RWPE2 (cell line): ENCODE measurements at regions not wholly inside any gene's neighbourhood (a gene's known extent, or its start where the extent isn't known, plus 50 kb on each side); places are given as distances from the start of the nearest gene placed in this dataset.

ENCODE experiments used
- ATAC-seq: fragments of 200-7000 bp; cut with Tn5 transposase; 3 replicates; pipeline ENCODE4 v1.9.1; 2021; ENCODE audit warnings: low read depth
- DNase-seq: peaks from one replicate; pipeline ENCODE4 v3.0.0-alpha.2; 2020; ENCODE audit warnings: low spot score
- H3K27ac ChIP-seq: fragments of 450-650 bp; 2 replicates; pipeline ENCODE4 v1.5.1; 2017; ENCODE audit warnings: mild to moderate bottlenecking; ENCODE audit not compliant: poor library complexity, severe bottlenecking
- H3K27me3 ChIP-seq: fragments of 250-450 bp; sonication (Bioruptor Pico); 2 replicates; pipeline ENCODE4 v1.5.1; 2021; ENCODE audit warnings: mild to moderate bottlenecking, moderate library complexity; ENCODE audit not compliant: insufficient read depth, poor library complexity, severe bottlenecking
- H3K36me3 ChIP-seq: fragments of 250-450 bp; sonication (Bioruptor Pico); 2 replicates; pipeline ENCODE4 v1.5.1; 2020; ENCODE audit warnings: low read depth, mild to moderate bottlenecking, moderate library complexity
- H3K4me1 ChIP-seq: fragments of 250-450 bp; sonication (Bioruptor Pico); 2 replicates; pipeline ENCODE4 v1.5.1; 2021; ENCODE audit warnings: mild to moderate bottlenecking, moderate library complexity; ENCODE audit not compliant: insufficient read depth, poor library complexity, severe bottlenecking
- H3K4me3 ChIP-seq: fragments of 250-450 bp; sonication (Bioruptor Pico); 2 replicates; pipeline ENCODE4 v1.5.1; 2021; ENCODE audit warnings: mild to moderate bottlenecking, moderate library complexity; ENCODE audit not compliant: severe bottlenecking
- H3K9me3 ChIP-seq: fragments of 250-450 bp; sonication (Bioruptor Pico); 2 replicates; pipeline ENCODE4 v1.5.1; 2021; ENCODE audit warnings: mild to moderate bottlenecking, moderate library complexity; ENCODE audit not compliant: severe bottlenecking
- TF ChIP-seq, protein P1 (sequence below): fragments of 450-650 bp; IDR thresholded peaks from one replicate; pipeline ENCODE4 v1.5.1; 2017; ENCODE audit warnings: mild to moderate bottlenecking, moderate library complexity; ENCODE audit not compliant: poor library complexity, severe bottlenecking

DNA sequence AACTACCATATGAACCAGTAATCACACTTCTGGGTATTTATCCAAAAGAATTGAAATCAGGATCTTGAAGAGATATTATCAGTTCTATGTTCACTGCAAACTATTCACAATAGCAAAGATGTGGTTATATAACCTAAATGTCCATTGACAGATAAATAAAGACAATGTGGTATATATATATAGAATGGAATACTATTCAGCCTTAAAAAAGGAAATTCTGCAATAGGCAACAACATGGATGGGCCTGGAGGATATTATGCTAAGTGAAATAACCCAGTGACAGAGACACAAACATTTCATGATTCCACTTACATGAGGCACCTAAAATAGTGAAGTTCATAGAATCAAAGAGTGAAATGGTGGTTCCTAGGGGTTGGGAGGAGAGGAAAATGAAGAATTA is 90.6 kb upstream of the CDK1 start:
- H3K9me3 ChIP-seq = peaks cover 2% of the 10 kb centered on the region
- H3K27ac ChIP-seq = no peak overlapping the region
- no peaks in the 10 kb centered on the region for H3K27me3 ChIP-seq
- no peaks in the 10 kb centered on the region for H3K36me3 ChIP-seq
- H3K4me1 ChIP-seq = no peaks in the 10 kb centered on the region
- TF ChIP-seq, protein P1, sequence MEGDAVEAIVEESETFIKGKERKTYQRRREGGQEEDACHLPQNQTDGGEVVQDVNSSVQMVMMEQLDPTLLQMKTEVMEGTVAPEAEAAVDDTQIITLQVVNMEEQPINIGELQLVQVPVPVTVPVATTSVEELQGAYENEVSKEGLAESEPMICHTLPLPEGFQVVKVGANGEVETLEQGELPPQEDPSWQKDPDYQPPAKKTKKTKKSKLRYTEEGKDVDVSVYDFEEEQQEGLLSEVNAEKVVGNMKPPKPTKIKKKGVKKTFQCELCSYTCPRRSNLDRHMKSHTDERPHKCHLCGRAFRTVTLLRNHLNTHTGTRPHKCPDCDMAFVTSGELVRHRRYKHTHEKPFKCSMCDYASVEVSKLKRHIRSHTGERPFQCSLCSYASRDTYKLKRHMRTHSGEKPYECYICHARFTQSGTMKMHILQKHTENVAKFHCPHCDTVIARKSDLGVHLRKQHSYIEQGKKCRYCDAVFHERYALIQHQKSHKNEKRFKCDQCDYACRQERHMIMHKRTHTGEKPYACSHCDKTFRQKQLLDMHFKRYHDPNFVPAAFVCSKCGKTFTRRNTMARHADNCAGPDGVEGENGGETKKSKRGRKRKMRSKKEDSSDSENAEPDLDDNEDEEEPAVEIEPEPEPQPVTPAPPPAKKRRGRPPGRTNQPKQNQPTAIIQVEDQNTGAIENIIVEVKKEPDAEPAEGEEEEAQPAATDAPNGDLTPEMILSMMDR = no peak
- no peak overlapping the region for H3K4me3 ChIP-seq
- DNase-seq (no peak), ATAC-seq (no peak)

DNA sequence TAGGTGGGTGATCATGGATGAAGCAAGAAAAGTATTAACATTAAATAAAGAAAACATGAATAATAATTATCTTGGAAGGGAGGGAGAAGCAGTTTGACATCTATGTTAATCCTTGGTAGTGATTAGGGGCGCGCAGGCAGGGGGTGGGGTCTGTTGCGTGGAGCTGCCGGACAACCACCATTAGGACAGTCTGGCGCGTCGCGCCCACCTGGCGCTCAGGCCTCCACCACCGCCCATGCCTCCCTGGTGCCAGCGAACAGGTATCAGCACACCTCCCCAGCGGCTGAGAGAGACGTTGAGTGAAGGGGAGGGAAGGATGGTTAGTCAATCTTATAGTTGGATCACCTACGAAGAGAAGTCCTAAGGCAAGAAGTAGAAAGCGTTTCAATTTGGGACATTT is 94.2 kb upstream of the CDK1 start:
- Histone ChIP-seq H3K36me3 (no peaks in the 10 kb centered on the region), H3K27me3 (no peaks in the 10 kb centered on the region), H3K4me1 (no peaks in the 10 kb centered on the region), H3K9me3 (peaks cover 2% of the 10 kb centered on the region), H3K4me3 (no peak overlapping the region), H3K27ac (no peak overlapping the region)
- no peak for ATAC-seq
- TF ChIP-seq, protein P1 = no peak
- no peak for DNase-seq

DNA sequence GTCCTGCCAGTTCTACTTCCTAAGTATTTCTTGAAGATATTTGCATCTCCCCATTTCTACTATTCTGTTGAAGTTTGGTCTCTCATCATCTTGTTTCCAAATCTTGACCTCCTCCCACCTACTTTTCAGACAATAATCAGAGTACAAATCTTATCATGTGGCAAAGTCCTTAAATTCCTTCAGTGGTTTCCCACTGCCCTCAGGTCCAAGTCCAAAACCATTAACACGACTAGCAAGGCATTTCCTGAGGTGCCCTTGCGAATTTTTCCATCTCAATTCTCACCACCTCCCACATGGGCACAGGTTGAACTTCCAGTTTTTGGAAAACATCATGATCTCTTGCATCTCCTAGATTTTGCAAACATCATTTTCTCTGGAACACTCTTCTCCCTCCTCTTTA is 97.2 kb upstream of the CDK1 start:
- Histone ChIP-seq H3K4me3 (no peak overlapping the region), H3K27me3 (no peaks in the 10 kb centered on the region), H3K9me3 (no peaks in the 10 kb centered on the region), H3K4me1 (peaks cover 2% of the 10 kb centered on the region), H3K36me3 (no peaks in the 10 kb centered on the region), H3K27ac (no peak overlapping the region)
- ATAC-seq (no peak), DNase-seq (no peak)
- TF ChIP-seq, protein P1 = no peak

DNA sequence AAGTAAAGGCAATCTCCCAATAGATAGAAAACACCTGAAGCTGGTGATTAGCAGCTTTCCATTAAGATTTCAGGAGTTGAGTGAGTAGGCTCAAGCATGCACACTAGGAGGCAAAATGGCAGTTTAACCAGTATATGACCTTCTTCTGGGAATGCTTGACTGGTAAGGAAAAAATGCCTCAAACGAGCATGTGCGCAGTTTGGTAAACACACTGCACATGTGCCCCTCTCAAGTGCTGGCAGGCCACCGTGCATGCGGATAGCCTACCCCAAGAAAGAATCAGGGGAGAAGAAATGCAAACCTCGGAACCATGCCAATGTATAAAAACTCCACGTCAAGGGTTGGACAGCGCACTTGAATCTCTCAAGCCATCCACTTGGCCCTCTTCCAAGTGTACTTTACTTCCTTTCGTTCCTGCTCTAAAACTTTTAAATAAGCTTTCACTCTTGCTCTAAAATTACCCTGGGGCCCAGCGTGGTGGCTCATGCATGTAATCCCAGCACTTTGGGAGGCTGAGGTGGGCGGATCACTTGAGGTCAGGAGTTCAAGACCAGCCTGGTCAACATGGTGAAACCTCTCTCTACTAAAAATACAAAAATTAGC is 98.8 kb upstream of the CDK1 start:
- no peaks in the 10 kb centered on the region for H3K27me3 ChIP-seq
- TF ChIP-seq, protein P1 = no peak
- no peak overlapping the region for H3K27ac ChIP-seq
- H3K9me3 ChIP-seq = no peaks in the 10 kb centered on the region
- ATAC-seq = no peak
- no peak for DNase-seq
- H3K4me1 ChIP-seq = peaks cover 2% of the 10 kb centered on the region
- H3K4me3 ChIP-seq = no peak overlapping the region
- no peaks in the 10 kb centered on the region for H3K36me3 ChIP-seq

DNA sequence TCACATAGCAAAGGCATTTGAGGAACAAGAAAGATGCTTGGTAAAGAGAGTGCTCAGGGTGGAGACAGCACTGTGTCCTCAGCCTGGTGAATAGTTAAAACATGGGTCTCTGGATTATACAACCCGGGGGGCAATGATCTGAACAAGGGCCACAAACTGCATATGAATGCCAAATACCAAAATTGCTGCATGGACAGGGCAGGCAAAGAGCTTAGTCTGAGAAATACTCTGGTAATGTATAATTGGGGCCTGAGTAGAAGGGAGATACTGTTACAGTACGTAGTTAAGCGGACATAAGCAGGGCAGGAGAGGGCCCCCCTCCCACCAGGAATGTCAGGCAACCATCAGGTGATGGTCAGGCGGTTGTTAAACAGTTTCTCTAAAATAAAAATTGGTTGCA is 99.3 kb upstream of the CDK1 start:
- H3K27ac ChIP-seq = no peak overlapping the region
- peaks cover 2% of the 10 kb centered on the region for H3K4me1 ChIP-seq
- no peak for DNase-seq
- no peak for ATAC-seq
- H3K4me3 ChIP-seq = no peak overlapping the region
- H3K9me3 ChIP-seq = no peaks in the 10 kb centered on the region
- H3K27me3 ChIP-seq = no peaks in the 10 kb centered on the region
- TF ChIP-seq, protein P1 = no peak
- H3K36me3 ChIP-seq = no peaks in the 10 kb centered on the region
